ENCODE measurements at regions not wholly inside any gene's neighbourhood (a gene's known extent, or its start where the extent isn't known, plus 50 kb on each side); places are given as distances from the start of the nearest gene placed in this dataset.

GRCh38 chr1:5436808-5437207 lies 555.4 kb downstream of the NPHP4 start:
- H3K4me1 ChIP-seq: no peaks in the 10 kb centered on the region
- 78 to 91% (median 84%) methylated on average over 2 of the region's 2 CpGs for WGBS, 4 donors
- peaks cover 0 to 49% (median 9%) of the 10 kb centered on the region in 9 donors for H3K27me3 ChIP-seq

GRCh38 chr1:5435414-5435813 lies 556.8 kb downstream of the NPHP4 start:
- Histone ChIP-seq H3K27me3 (peaks cover 0 to 46% (median 9%) of the 10 kb centered on the region in 9 donors), H3K9me3 (peaks cover 0 to 22% (median 3%) of the 10 kb centered on the region in 12 donors), H3K4me1 (no peaks in the 10 kb centered on the region), H3K4me3 (no peak overlapping the region), H3K36me3 (no peaks in the 10 kb centered on the region), H3K27ac (no peak overlapping the region)
- 83 to 88% (median 86%) methylated on average over 6 of the region's 6 CpGs for WGBS, 4 donors
- TF ChIP-seq POLR2A (IDR thresholded peaks at IDR 0.05): no peak
- TF ChIP-seq, protein P1, sequence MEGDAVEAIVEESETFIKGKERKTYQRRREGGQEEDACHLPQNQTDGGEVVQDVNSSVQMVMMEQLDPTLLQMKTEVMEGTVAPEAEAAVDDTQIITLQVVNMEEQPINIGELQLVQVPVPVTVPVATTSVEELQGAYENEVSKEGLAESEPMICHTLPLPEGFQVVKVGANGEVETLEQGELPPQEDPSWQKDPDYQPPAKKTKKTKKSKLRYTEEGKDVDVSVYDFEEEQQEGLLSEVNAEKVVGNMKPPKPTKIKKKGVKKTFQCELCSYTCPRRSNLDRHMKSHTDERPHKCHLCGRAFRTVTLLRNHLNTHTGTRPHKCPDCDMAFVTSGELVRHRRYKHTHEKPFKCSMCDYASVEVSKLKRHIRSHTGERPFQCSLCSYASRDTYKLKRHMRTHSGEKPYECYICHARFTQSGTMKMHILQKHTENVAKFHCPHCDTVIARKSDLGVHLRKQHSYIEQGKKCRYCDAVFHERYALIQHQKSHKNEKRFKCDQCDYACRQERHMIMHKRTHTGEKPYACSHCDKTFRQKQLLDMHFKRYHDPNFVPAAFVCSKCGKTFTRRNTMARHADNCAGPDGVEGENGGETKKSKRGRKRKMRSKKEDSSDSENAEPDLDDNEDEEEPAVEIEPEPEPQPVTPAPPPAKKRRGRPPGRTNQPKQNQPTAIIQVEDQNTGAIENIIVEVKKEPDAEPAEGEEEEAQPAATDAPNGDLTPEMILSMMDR (IDR thresholded peaks at IDR 0.05): no peak
- ATAC-seq: no peak
- no peak for DNase-seq
- intact Hi-C loops (cut with DNase I): loop anchor here in 1 of 10 donors (5.0 kb wide), 1 partner anchor 103 kb away; no protein-coding TSS in a partner anchor

More at GRCh38 chr1:5436808-5437207, 555.4 kb downstream of the NPHP4 start:
- Histone ChIP-seq H3K36me3 (no peaks in the 10 kb centered on the region), H3K9me3 (peaks cover 0 to 22% (median 3%) of the 10 kb centered on the region in 12 donors), H3K27ac (no peak overlapping the region), H3K4me3 (no peak overlapping the region)
- DNase-seq (no peak), ATAC-seq (no peak)
- no peak for TF ChIP-seq POLR2A (IDR thresholded peaks at IDR 0.05)
- TF ChIP-seq, protein P1 (IDR thresholded peaks at IDR 0.05): no peak
- intact Hi-C loops (cut with DNase I): loop anchor here in 1 of 10 donors (5.0 kb wide), 1 partner anchor 105 kb away; no protein-coding TSS in a partner anchor

GRCh38 chr1:5432436-5432835 lies 559.8 kb downstream of the NPHP4 start:
- intact Hi-C loops (cut with DNase I): no loop called here
- Histone ChIP-seq H3K4me1 (no peaks in the 10 kb centered on the region), H3K27ac (no peak overlapping the region), H3K36me3 (no peaks in the 10 kb centered on the region), H3K27me3 (peaks cover 0 to 58% (median 9%) of the 10 kb centered on the region in 9 donors), H3K4me3 (no peak overlapping the region), H3K9me3 (peaks cover 0 to 4% (median 0%) of the 10 kb centered on the region in 12 donors)
- ATAC-seq: no peak
- TF ChIP-seq, protein P1 (IDR thresholded peaks at IDR 0.05): no peak
- TF ChIP-seq POLR2A (IDR thresholded peaks at IDR 0.05): no peak
- 63 to 77% (median 70%) methylated on average over 5 of the region's 5 CpGs for WGBS, 4 donors
- no peak for DNase-seq

DNA sequence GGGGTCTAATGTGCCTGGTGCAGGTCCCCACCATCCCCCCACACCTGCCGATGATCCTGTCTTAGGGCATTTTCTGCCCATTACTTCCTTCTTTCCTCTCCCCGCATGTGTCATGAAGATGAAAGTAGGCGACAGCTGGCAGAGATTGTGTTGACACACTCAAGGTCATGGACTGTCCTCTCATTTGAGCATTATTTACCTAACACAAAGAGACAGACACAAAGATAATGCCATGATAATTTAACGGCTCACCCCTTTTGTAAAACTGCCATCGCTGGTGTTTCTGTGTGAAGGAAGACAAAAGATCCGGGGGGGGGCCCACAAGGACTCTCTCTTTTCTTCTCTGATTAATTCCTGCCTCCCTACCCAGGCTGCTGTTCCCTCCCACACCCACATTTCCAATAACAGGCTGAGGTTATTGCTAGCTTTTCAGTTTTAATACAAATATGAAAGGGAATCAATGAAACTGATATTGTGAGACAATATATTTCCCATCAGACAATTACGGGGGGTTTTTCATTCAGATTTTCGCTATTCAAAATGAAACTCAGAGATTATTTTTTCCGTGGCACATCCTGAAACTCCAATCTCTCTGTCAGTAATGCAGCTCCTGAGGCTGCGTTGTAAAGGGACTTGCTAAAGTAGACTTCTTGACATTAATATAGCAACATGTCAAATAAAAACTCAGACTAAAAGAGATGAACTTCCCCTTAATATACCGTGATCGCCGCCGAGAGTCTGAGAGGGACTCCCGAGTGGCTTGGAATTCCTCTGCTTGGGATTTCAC lies 561.1 kb downstream of the NPHP4 start:
- peaks cover 0 to 68% (median 19%) of the 10 kb centered on the region in 9 donors for H3K27me3 ChIP-seq

More for the DNA sequence above, 561.1 kb downstream of the NPHP4 start:
- no peaks in the 10 kb centered on the region for H3K36me3 ChIP-seq
- 58 to 66% (median 62%) methylated on average over 15 of the region's 15 CpGs for WGBS, 4 donors
- TF ChIP-seq, protein P1 (IDR thresholded peaks at IDR 0.05): no peak
- TF ChIP-seq POLR2A (IDR thresholded peaks at IDR 0.05): no peak
- no peak overlapping the region for H3K27ac ChIP-seq
- ATAC-seq (no peak), DNase-seq (no peak)
- H3K4me3 ChIP-seq: no peak overlapping the region
- intact Hi-C loops (cut with DNase I): no loop called here
- no peaks in the 10 kb centered on the region for H3K9me3 ChIP-seq
- H3K4me1 ChIP-seq: no peaks in the 10 kb centered on the region

All from heart left ventricle (tissue), 16 donors.